K562 (cell line): ENCODE measurements at regions not wholly inside any gene's neighbourhood (a gene's known extent, or its start where the extent isn't known, plus 50 kb on each side); places are given as distances from the start of the nearest gene placed in this dataset.
"Not testable (repeated sequence)": the region's sequence is repeated elsewhere in the genome, so short reads cannot be mapped to it uniquely, and the experiment has no call there.

ENCODE experiments used
- ATAC-seq: fragments of 200-7000 bp; cut with Tn5 transposase; 3 replicates; pipeline ENCODE4 v1.9.1; 2020; ENCODE audit warnings: moderate library complexity
- BruUV-seq: library from RNA; stranded (reverse); fragments of 400-500 nt; replicated peaks from 2 replicates; lab custom pipeline; 2021; lab: Mats Ljungman, UMichigan
- CTCF ChIA-PET: fragments of 300-600 bp; formaldehyde crosslinking; extraction: SDS; loops from one replicate; lab custom pipeline; 2021; ENCODE audit warnings: low intra/inter-chr PET ratio; lab: Yijun Ruan, JAX
- POLR2A ChIA-PET: fragments of 300-600, 350-650 bp; sonication (Branson Sonifier 250); formaldehyde crosslinking; extraction: SDS; loops from one replicate; lab custom pipeline; 2021; ENCODE audit warnings: antibody characterized with exemption, inconsistent platforms; lab: Yijun Ruan, JAX
- DNase-seq, 4 experiments: peaks; one replicate each; pipeline versions ENCODE4 v3.0.0 to v3.0.0-alpha.2; 2011 to 2018; ENCODE audit warnings: low spot score in 3 of 4, mixed read lengths in 3 of 4; ENCODE audit errors: extremely low read depth in 1 of 4
- FAIRE-seq: peaks from 2 replicates; lab custom pipeline; 2011; peaks lifted over from hg19 to GRCh38; lab: Jason Lieb, UNC
- H2AFZ ChIP-seq: 2 replicates; pipeline ENCODE4 v1.6.0; 2011; ENCODE audit warnings: low read depth, low read length, control low read depth, inconsistent platforms
- H3K27ac ChIP-seq: fragments of 200-600 bp; 3 replicates; pipeline ENCODE4 v1.8.0; 2011; ENCODE audit warnings: low read depth, mild to moderate bottlenecking, control low read depth, inconsistent platforms, low read length, moderate library complexity, mixed read lengths; ENCODE audit errors: extremely low read depth
- H3K27me3 ChIP-seq, 2 experiments: fragments of 300-600 bp in 1 of 2; 2 replicates in 1 of 2; 3 replicates in 1 of 2; pipeline versions ENCODE4 v1.6.0 to v1.8.0; 2011; ENCODE audit warnings: inconsistent platforms in 2 of 2, low read length in 2 of 2, mild to moderate bottlenecking in 1 of 2, mixed read lengths in 1 of 2, moderate library complexity in 1 of 2; ENCODE audit not compliant: control insufficient read depth in 2 of 2, insufficient read depth in 2 of 2
- H3K36me3 ChIP-seq: fragments of 300-600 bp; 3 replicates; pipeline ENCODE4 v1.8.0; 2011; ENCODE audit warnings: mild to moderate bottlenecking, low read length, inconsistent platforms; ENCODE audit not compliant: control insufficient read depth, insufficient read depth
- H3K4me1 ChIP-seq, 2 experiments: fragments of 200-600 bp in 1 of 2; replicated peaks in 1 of 2; 2 replicates in 1 of 2; 3 replicates in 1 of 2; pipeline versions ENCODE4 v1.5.1 to v1.8.0; 2011; ENCODE audit warnings: inconsistent platforms in 2 of 2, low read length in 2 of 2, mild to moderate bottlenecking in 1 of 2, mixed read lengths in 1 of 2, moderate library complexity in 1 of 2; ENCODE audit not compliant: control insufficient read depth in 2 of 2, insufficient read depth in 2 of 2
- H3K4me2 ChIP-seq: 2 replicates; pipeline ENCODE4 v1.6.1; 2011; ENCODE audit warnings: low read length, control low read depth, inconsistent platforms, mixed read lengths; ENCODE audit not compliant: insufficient read depth
- H3K4me3 ChIP-seq: fragments of 200-600 bp; sonication (generic), shearing (Covaris generic); 2 replicates; pipeline ENCODE4 v1.5.1; 2016; ENCODE audit warnings: control low read depth, inconsistent platforms
- H3K79me2 ChIP-seq: fragments of 200-600 bp; 3 replicates; pipeline ENCODE4 v1.8.0; 2011; ENCODE audit warnings: low read length, inconsistent platforms; ENCODE audit not compliant: control insufficient read depth, insufficient read depth
- H3K9ac ChIP-seq, 2 experiments: 2 replicates each; pipeline versions ENCODE4 v1.6.0 to v1.6.1; 2011; ENCODE audit warnings: low read depth in 2 of 2, low read length in 2 of 2, control low read depth in 1 of 2, inconsistent platforms in 1 of 2, mild to moderate bottlenecking in 1 of 2, mixed read lengths in 1 of 2; ENCODE audit not compliant: insufficient read depth in 1 of 2
- H3K9me1 ChIP-seq: one replicate; pipeline ENCODE4 v1.6.0; 2011; ENCODE audit warnings: inconsistent platforms, mild to moderate bottlenecking, low read length, moderate library complexity; ENCODE audit not compliant: control insufficient read depth, insufficient read depth
- H3K9me3 ChIP-seq: replicated peaks from 2 replicates; pipeline ENCODE4 v1.5.1; 2011; ENCODE audit warnings: low read depth, low read length, inconsistent platforms; ENCODE audit not compliant: control insufficient read depth, insufficient read depth
- H4K20me1 ChIP-seq: replicated peaks from 2 replicates; pipeline ENCODE4 v1.6.1; 2011; ENCODE audit warnings: low read length, inconsistent platforms, mixed read lengths; ENCODE audit not compliant: control insufficient read depth, insufficient read depth
- ETV1 ChIP-seq: fragments of 450-650 bp; conservative IDR thresholded peaks from 2 replicates; pipeline ENCODE4 v1.6.1; 2016; ENCODE audit warnings: missing genetic modification characterization, control low read depth, low read depth, missing compliant biosample characterization
- GABPA ChIP-seq: fragments of 200-800 bp; sonication (Bioruptor generic); conservative IDR thresholded peaks from 2 replicates; pipeline ENCODE4 v1.6.1; 2016; ENCODE audit warnings: low read depth, missing genetic modification characterization, missing compliant biosample characterization
- MEIS2 ChIP-seq: fragments of 450-650 bp; IDR thresholded peaks from 2 replicates; pipeline ENCODE4 v1.6.1; 2014; ENCODE audit warnings: mild to moderate bottlenecking; ENCODE audit not compliant: partially characterized antibody
- ZNF507 ChIP-seq: conservative IDR thresholded peaks from 2 replicates; pipeline ENCODE4 v1.6.1; 2017; ENCODE audit warnings: missing genetic modification characterization, missing compliant biosample characterization
- WGBS: fragments of 100-300 bp; shearing (Covaris generic); methylation state at CpG from one replicate; pipeline ENCODE4 v1.1.6; 2016; ENCODE audit warnings: low coverage, mixed read lengths; ENCODE audit not compliant: insufficient coverage; ENCODE audit errors: missing lambda C conversion rate; 5-methylcytosine and 5-hydroxymethylcytosine counted together
- in situ Hi-C: fragments of 300-500 bp; cut with MboI; formaldehyde crosslinking; loops from 4 replicates; pipeline ENCODE4 v1.15.0; 2018; ENCODE audit warnings: inconsistent platforms, mixed read lengths
- intact Hi-C: fragments of 100-400 bp; cut with micrococcal nuclease; formaldehyde crosslinking; loops from 2 replicates; pipeline ENCODE4 v1.14.2; 2022
- TF ChIP-seq, protein P1 (sequence below): fragments of 450-650 bp; IDR thresholded peaks from 2 replicates; pipeline ENCODE4 v1.6.1; 2016

DNA sequence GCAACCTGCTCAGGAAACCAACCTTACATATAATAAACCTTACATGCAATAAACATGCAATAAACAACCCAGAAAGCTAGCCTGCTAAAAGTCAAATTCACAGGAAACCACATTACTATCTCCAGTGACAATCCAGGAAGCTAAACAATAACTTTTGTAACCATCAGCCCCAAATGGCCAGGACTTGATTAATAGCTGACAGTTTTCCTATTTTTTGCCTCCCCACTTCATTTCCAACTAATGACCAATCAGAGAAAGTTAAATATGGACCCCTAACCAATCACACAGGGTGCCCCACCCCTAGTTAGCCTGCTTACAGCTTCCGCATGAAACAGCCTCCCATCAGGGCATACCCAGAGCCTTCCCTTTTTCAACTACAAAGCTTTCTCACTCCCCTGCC, 152.2 kb upstream of the LMNTD1 start:
- no peak for DNase-seq
- Histone ChIP-seq H3K4me2 (no peak overlapping the region), H3K4me1 (no peaks in the 10 kb centered on the region; a peak in 1 of 5 replicates), H3K9me1 (no peaks in the 10 kb centered on the region), H3K27me3 (no peaks in the 10 kb centered on the region), H3K9me3 (no peaks in the 10 kb centered on the region), H3K9ac (no peak overlapping the region), H3K79me2 (no peaks in the 10 kb centered on the region), H2AFZ (no peak overlapping the region), H3K27ac (no peak overlapping the region), H3K4me3 (no peak overlapping the region), H3K36me3 (no peaks in the 10 kb centered on the region), H4K20me1 (no peaks in the 10 kb centered on the region)
- ChIA-PET CTCF (no interaction called here), POLR2A (interaction anchor here (0.6 to 3.8 kb wide), 2 partner anchors 13 to 50 kb away, joined by 3 to 13 read pairs; no protein-coding TSS in a partner anchor)
- ATAC-seq: no peak
- in situ Hi-C loops (no loop called here), intact Hi-C loops (no loop called here)
- 0% methylated on average over 1 of the region's 1 CpG for WGBS
- BruUV-seq: no TSS peak
- TF ChIP-seq MEIS2 (peak; percentile 44), ZNF507 (no peak), ETV1 (tag) (peak; percentile 42; the same call in 1 of the 2 replicates), GABPA (tag) (peak; percentile 46)
- TF ChIP-seq, protein P1, sequence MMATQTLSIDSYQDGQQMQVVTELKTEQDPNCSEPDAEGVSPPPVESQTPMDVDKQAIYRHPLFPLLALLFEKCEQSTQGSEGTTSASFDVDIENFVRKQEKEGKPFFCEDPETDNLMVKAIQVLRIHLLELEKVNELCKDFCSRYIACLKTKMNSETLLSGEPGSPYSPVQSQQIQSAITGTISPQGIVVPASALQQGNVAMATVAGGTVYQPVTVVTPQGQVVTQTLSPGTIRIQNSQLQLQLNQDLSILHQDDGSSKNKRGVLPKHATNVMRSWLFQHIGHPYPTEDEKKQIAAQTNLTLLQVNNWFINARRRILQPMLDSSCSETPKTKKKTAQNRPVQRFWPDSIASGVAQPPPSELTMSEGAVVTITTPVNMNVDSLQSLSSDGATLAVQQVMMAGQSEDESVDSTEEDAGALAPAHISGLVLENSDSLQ: peak; percentile 41; the same call in 1 of the 2 replicates
- FAIRE-seq: no peak

- POLR2A ChIA-PET: interaction anchor here (3.8 kb wide), 1 partner anchor 14 kb away, joined by 13 read pairs; no protein-coding TSS in a partner anchor
- H4K20me1 ChIP-seq, DNase-seq, in situ Hi-C loops, H3K9ac ChIP-seq, H3K4me3 ChIP-seq, H2AFZ ChIP-seq, H3K27me3 ChIP-seq, BruUV-seq, H3K9me1 ChIP-seq, H3K4me1 ChIP-seq, H3K27ac ChIP-seq, H3K36me3 ChIP-seq, H3K79me2 ChIP-seq, intact Hi-C loops, ATAC-seq, FAIRE-seq, CTCF ChIA-PET, H3K9me3 ChIP-seq, H3K4me2 ChIP-seq: not testable (repeated sequence)
These were observed 153.6 kb upstream of the LMNTD1 start for GRCh38 chr12:25706646-25707045.
